ENCODE measurements at regions not wholly inside any gene's neighbourhood (a gene's known extent, or its start where the extent isn't known, plus 50 kb on each side); places are given as distances from the start of the nearest gene placed in this dataset.

- TF ChIP-seq CTCF (IDR thresholded peaks at IDR 0.05), result no peak
- Histone ChIP-seq H3K27me3 (no peaks in the 10 kb centered on the region), H3K9me3 (peaks cover 0 to 4% of the 10 kb centered on the region in 2 donors), H3K4me3 (no peak overlapping the region), H3K36me3 (no peaks in the 10 kb centered on the region), H3K27ac (peak overlapping the region; percentile 44 to 78), H3K4me1 (peaks cover 0 to 19% of the 10 kb centered on the region in 2 donors)
- DNase-seq (ENCODE audit: low spot score), result no peak
Observed at GRCh38 chr5:54719384-54720283, 202.1 kb downstream of the SNX18 start.

GRCh38 chr5:54718656-54719055 is 201.1 kb downstream of the SNX18 start:
- TF ChIP-seq CTCF (IDR thresholded peaks at IDR 0.05), result no peak
- peak overlapping the region in 1 of 2 donors; percentile 78 for H3K27ac ChIP-seq
- no peak overlapping the region for H3K4me3 ChIP-seq
- H3K27me3 ChIP-seq, result no peaks in the 10 kb centered on the region
- DNase-seq (ENCODE audit: low spot score), result peak; percentile 85
- H3K9me3 ChIP-seq, result peaks cover 0 to 4% of the 10 kb centered on the region in 2 donors
- H3K36me3 ChIP-seq, result no peaks in the 10 kb centered on the region
- peaks cover 0 to 19% of the 10 kb centered on the region in 2 donors for H3K4me1 ChIP-seq

- Histone ChIP-seq H3K4me1 (peaks cover 0 to 19% of the 10 kb centered on the region in 2 donors), H3K36me3 (no peaks in the 10 kb centered on the region), H3K4me3 (no peak overlapping the region), H3K9me3 (peaks cover 0 to 4% of the 10 kb centered on the region in 2 donors), H3K27ac (no peak overlapping the region), H3K27me3 (no peaks in the 10 kb centered on the region)
- TF ChIP-seq CTCF (IDR thresholded peaks at IDR 0.05), result no peak
- no peak for DNase-seq (ENCODE audit: low spot score)
Observed at GRCh38 chr5:54717870-54718269, 200.3 kb downstream of the SNX18 start.

GRCh38 chr5:54717459-54717858 is 199.9 kb downstream of the SNX18 start:
- no peaks in the 10 kb centered on the region for H3K27me3 ChIP-seq
- no peak overlapping the region for H3K4me3 ChIP-seq
- no peak overlapping the region for H3K27ac ChIP-seq
- no peak for DNase-seq (ENCODE audit: low spot score)
- H3K4me1 ChIP-seq, result peaks cover 0 to 19% of the 10 kb centered on the region in 2 donors
- no peak for TF ChIP-seq CTCF (IDR thresholded peaks at IDR 0.05)
- H3K36me3 ChIP-seq, result no peaks in the 10 kb centered on the region
- peaks cover 0 to 4% of the 10 kb centered on the region in 2 donors for H3K9me3 ChIP-seq

GRCh38 chr5:54713923-54714581 is 196.5 kb downstream of the SNX18 start:
- Histone ChIP-seq H3K27me3 (no peaks in the 10 kb centered on the region), H3K4me3 (no peak overlapping the region), H3K9me3 (peaks cover 0 to 4% of the 10 kb centered on the region in 2 donors), H3K4me1 (peaks cover 0 to 9% of the 10 kb centered on the region in 2 donors), H3K36me3 (no peaks in the 10 kb centered on the region), H3K27ac (no peak overlapping the region)
- no peak for DNase-seq (ENCODE audit: low spot score)
- no peak for TF ChIP-seq CTCF (IDR thresholded peaks at IDR 0.05)

All from right atrium auricular region (tissue), 2 donors.